NOMO-1 treated with dmso at 0.1 percent for 144 hours (cell line): ENCODE measurements at regions not wholly inside any gene's neighbourhood (a gene's known extent, or its start where the extent isn't known, plus 50 kb on each side); places are given as distances from the start of the nearest gene placed in this dataset.

Source experiments
- DNase-seq: peaks from one replicate; lab custom pipeline; 2025; ENCODE audit not compliant: unreplicated experiment; lab: John Stamatoyannopoulos, UW

GRCh38 chr1:48055876-48056764 is 58.9 kb upstream of the TRABD2B start:
- no peak for DNase-seq

- no peak for DNase-seq
Measured at GRCh38 chr1:48054232-48054631, 57.0 kb upstream of the TRABD2B start.

DNA sequence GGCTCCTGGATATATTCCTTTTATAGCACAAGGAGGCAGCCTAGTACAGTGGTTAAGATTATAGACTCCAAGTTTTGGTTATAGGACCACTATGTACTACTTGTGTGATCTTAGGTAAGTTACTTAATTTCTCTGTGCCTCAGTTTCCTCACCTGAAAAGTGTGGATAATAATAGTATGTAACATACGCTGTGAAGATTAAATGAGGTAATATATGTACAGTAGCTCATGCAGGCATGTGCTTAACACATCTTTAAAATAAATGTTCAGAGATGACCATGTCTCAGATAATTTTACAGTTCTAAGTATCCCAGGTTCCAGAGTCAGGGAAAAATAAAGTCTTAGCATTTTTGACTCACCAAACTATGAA is 55.7 kb upstream of the TRABD2B start:
- no peak for DNase-seq

- no peak for DNase-seq
Measured at GRCh38 chr1:48051466-48052126, 54.4 kb upstream of the TRABD2B start.

DNA sequence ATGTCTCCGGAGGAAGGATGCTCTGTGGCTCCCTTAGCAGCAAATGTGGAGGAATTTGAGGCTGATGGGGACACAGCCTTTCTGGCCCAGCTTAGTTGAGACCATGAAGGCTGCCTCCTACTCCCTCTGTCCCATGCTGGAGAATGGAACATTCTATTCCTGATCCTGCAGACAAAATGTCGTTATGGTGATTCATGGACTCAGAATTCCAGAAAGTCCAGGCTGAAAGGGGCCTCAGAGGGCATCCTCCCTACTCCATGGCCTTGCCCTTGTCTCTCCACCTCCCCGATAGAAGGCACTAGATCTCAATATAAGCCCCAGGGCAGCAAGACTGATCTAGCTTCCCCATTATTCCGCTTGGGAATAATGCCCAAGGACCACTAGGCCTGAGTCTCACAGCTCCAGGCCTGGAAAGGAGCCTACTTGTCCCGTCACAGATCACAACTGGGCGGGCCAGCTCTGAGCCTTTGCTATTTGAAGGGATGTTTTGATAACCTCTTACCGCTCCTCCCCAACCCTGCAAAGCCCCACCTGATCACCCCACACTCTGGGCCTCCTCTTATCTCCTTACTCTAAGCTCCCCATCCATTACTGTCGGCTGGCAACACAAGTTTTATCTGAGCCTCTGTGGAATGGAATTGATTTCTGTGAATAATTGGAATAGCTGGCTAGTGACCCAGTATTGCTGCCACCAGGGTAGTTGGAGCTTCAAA is 52.8 kb upstream of the TRABD2B start:
- DNase-seq = no peak

DNA sequence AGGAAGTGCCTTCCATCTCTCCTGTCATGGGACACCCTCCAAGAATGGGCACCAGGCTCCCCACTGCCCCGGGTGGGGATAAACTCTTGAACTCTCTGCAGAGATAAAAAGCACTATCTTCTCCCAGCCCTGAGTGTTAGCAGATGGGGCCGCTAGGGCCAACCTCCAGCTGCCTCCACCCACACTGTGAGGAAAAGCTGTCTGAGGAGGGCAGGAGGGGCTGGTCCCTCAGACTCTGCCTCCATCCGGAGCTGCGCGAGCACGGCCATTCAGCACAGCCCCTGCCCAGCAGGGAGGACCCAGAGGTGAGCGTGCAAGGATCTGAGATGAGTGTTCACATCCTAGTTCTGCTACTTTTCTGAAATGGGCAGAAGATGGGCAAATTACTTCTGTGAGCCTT is 51.8 kb upstream of the TRABD2B start:
- no peak for DNase-seq

GRCh38 chr1:48048064-48048463 is 50.9 kb upstream of the TRABD2B start:
- DNase-seq = no peak

DNA sequence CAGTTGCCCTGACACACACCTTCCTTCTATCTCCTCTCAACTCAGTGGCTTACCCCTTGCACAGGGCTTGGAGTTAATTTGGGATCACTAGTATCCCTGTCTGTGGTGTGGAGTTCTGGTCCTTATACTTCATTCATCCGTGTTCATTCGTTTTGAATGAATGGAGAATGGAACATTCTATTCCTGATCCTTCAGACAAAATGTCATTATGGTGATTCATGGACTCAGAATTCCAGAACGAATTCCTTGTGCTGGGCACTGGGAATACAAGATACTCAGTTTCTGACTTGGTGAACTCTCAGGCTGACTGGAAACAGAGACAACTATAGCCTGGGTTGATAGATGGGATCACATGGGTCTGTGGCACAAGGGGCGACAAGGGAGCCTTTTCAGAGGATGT is 49.9 kb upstream of the TRABD2B start:
- no peak for DNase-seq
